ENCODE measurements at regions not wholly inside any gene's neighbourhood (a gene's known extent, or its start where the extent isn't known, plus 50 kb on each side); places are given as distances from the start of the nearest gene placed in this dataset.

- TF ChIP-seq CTCF (IDR thresholded peaks at IDR 0.05) (no peak), ZFX (IDR thresholded peaks at IDR 0.05; ENCODE audit: borderline replicate concordance) (no peak)
Observed at GRCh38 chr14:47863441-47863840, 188.0 kb upstream of the MDGA2 start.

Data from 22Rv1 (cell line).